ENCODE measurements at regions not wholly inside any gene's neighbourhood (a gene's known extent, or its start where the extent isn't known, plus 50 kb on each side); places are given as distances from the start of the nearest gene placed in this dataset.

DNA sequence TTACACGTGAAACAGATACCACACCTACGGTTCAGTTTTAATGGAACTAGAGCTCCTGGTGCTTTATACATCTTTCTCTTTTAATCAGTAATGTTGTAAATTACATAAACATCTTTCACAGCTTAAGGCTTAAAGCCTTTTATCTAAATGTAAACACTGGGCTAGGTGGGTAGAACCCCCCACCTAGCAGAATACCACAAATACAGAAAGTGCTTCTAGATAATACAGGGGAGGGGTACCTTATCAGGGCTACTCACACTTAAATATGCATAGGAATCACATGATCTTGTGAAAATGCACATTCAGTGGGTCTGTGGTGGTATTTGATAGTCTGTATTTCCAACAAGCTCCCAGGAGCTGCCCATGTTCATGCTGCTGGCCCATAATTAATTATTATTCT is 256.4 kb upstream of the TARS1 start:
- TF ChIP-seq, protein P1, sequence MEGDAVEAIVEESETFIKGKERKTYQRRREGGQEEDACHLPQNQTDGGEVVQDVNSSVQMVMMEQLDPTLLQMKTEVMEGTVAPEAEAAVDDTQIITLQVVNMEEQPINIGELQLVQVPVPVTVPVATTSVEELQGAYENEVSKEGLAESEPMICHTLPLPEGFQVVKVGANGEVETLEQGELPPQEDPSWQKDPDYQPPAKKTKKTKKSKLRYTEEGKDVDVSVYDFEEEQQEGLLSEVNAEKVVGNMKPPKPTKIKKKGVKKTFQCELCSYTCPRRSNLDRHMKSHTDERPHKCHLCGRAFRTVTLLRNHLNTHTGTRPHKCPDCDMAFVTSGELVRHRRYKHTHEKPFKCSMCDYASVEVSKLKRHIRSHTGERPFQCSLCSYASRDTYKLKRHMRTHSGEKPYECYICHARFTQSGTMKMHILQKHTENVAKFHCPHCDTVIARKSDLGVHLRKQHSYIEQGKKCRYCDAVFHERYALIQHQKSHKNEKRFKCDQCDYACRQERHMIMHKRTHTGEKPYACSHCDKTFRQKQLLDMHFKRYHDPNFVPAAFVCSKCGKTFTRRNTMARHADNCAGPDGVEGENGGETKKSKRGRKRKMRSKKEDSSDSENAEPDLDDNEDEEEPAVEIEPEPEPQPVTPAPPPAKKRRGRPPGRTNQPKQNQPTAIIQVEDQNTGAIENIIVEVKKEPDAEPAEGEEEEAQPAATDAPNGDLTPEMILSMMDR (IDR thresholded peaks at IDR 0.05; ENCODE audit: poor library complexity, severe bottlenecking) = no peak
- no peaks in the 10 kb centered on the region for H3K27me3 ChIP-seq (ENCODE audit: insufficient read depth, poor library complexity, severe bottlenecking)
- peaks cover 4% of the 10 kb centered on the region for H3K9me3 ChIP-seq (ENCODE audit: severe bottlenecking)
- DNase-seq (ENCODE audit: low spot score) (no peak), ATAC-seq (ENCODE audit: low read depth) (no peak)
- no peak overlapping the region for H3K4me3 ChIP-seq (ENCODE audit: severe bottlenecking)
- no peak overlapping the region for H3K27ac ChIP-seq (ENCODE audit: poor library complexity, severe bottlenecking)
- H3K4me1 ChIP-seq (ENCODE audit: insufficient read depth, poor library complexity, severe bottlenecking) = no peaks in the 10 kb centered on the region
- H3K36me3 ChIP-seq (ENCODE audit: low read depth) = no peaks in the 10 kb centered on the region

GRCh38 chr5:33188089-33188488 is 252.7 kb upstream of the TARS1 start:
- Histone ChIP-seq H3K27me3 (ENCODE audit: insufficient read depth, poor library complexity, severe bottlenecking) (no peaks in the 10 kb centered on the region), H3K9me3 (ENCODE audit: severe bottlenecking) (peaks cover 4% of the 10 kb centered on the region), H3K36me3 (ENCODE audit: low read depth) (no peaks in the 10 kb centered on the region), H3K4me3 (ENCODE audit: severe bottlenecking) (no peak overlapping the region), H3K4me1 (ENCODE audit: insufficient read depth, poor library complexity, severe bottlenecking) (no peaks in the 10 kb centered on the region), H3K27ac (ENCODE audit: poor library complexity, severe bottlenecking) (no peak overlapping the region)
- ATAC-seq (ENCODE audit: low read depth) (no peak), DNase-seq (ENCODE audit: low spot score) (no peak)
- TF ChIP-seq, protein P1 (IDR thresholded peaks at IDR 0.05; ENCODE audit: poor library complexity, severe bottlenecking) = no peak

GRCh38 chr5:33194914-33195313 is 245.9 kb upstream of the TARS1 start:
- Histone ChIP-seq H3K36me3 (ENCODE audit: low read depth) (no peaks in the 10 kb centered on the region), H3K4me1 (ENCODE audit: insufficient read depth, poor library complexity, severe bottlenecking) (peaks cover 12% of the 10 kb centered on the region), H3K27me3 (ENCODE audit: insufficient read depth, poor library complexity, severe bottlenecking) (no peaks in the 10 kb centered on the region), H3K27ac (ENCODE audit: poor library complexity, severe bottlenecking) (peak overlapping the region; percentile 74), H3K9me3 (ENCODE audit: severe bottlenecking) (no peaks in the 10 kb centered on the region), H3K4me3 (ENCODE audit: severe bottlenecking) (no peak overlapping the region)
- ATAC-seq (ENCODE audit: low read depth) (no peak), DNase-seq (ENCODE audit: low spot score) (no peak)
- TF ChIP-seq, protein P1 (IDR thresholded peaks at IDR 0.05; ENCODE audit: poor library complexity, severe bottlenecking) = no peak

GRCh38 chr5:33195431-33196165 is 245.2 kb upstream of the TARS1 start:
- ATAC-seq (ENCODE audit: low read depth) (peak; percentile 95), DNase-seq (ENCODE audit: low spot score) (no peak)
- TF ChIP-seq, protein P1 (IDR thresholded peaks at IDR 0.05; ENCODE audit: poor library complexity, severe bottlenecking) = no peak
- H3K4me1 ChIP-seq (ENCODE audit: insufficient read depth, poor library complexity, severe bottlenecking) = peaks cover 12% of the 10 kb centered on the region
- H3K36me3 ChIP-seq (ENCODE audit: low read depth) = no peaks in the 10 kb centered on the region
- H3K9me3 ChIP-seq (ENCODE audit: severe bottlenecking) = no peaks in the 10 kb centered on the region
- no peak overlapping the region for H3K4me3 ChIP-seq (ENCODE audit: severe bottlenecking)
- peak overlapping the region; percentile 74 for H3K27ac ChIP-seq (ENCODE audit: poor library complexity, severe bottlenecking)
- no peaks in the 10 kb centered on the region for H3K27me3 ChIP-seq (ENCODE audit: insufficient read depth, poor library complexity, severe bottlenecking)

DNA sequence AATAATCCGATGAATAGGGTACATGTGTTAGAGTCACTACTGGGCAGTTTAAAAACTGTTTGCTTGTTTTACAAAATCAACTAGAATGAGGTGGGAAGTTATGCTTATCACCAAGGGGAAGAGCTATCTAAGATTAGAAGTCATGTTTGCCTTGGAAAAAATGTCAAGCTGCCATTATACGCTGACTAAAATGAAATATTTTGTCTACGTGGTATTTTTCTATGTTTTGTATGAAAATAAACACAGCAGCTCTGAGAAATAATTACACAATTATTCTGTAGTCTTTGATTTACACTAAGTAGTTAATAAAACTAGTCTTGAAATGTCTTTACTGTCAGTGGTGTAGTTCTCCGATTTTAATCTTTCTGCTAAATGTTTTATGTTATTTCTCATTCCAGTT is 241.9 kb upstream of the TARS1 start:
- TF ChIP-seq, protein P1 (IDR thresholded peaks at IDR 0.05; ENCODE audit: poor library complexity, severe bottlenecking) = no peak
- H3K27ac ChIP-seq (ENCODE audit: poor library complexity, severe bottlenecking) = no peak overlapping the region
- no peaks in the 10 kb centered on the region for H3K9me3 ChIP-seq (ENCODE audit: severe bottlenecking)
- H3K36me3 ChIP-seq (ENCODE audit: low read depth) = no peaks in the 10 kb centered on the region
- DNase-seq (ENCODE audit: low spot score) = no peak
- ATAC-seq (ENCODE audit: low read depth) = no peak
- H3K4me1 ChIP-seq (ENCODE audit: insufficient read depth, poor library complexity, severe bottlenecking) = peaks cover 12% of the 10 kb centered on the region
- no peaks in the 10 kb centered on the region for H3K27me3 ChIP-seq (ENCODE audit: insufficient read depth, poor library complexity, severe bottlenecking)
- H3K4me3 ChIP-seq (ENCODE audit: severe bottlenecking) = no peak overlapping the region
